Testis (tissue), 2 donors: ENCODE measurements at regions not wholly inside any gene's neighbourhood (a gene's known extent, or its start where the extent isn't known, plus 50 kb on each side); places are given as distances from the start of the nearest gene placed in this dataset.

Source experiments
- CTCF ChIP-seq, 3 experiments: fragments of 450-650 bp in 2 of 3; fragments of 200-600 bp in 1 of 3; sonication (generic) in 1 of 3; IDR thresholded peaks; one replicate each; pipeline ENCODE4 v1.5.1; 2016 to 2019; ENCODE audit warnings: antibody characterized with exemption in 3 of 3, mild to moderate bottlenecking in 2 of 3, moderate library complexity in 1 of 3
- POLR2A ChIP-seq: fragments of 450-650 bp; IDR thresholded peaks from one replicate; pipeline ENCODE4 v1.6.1; 2017; ENCODE audit warnings: antibody characterized with exemption, mild to moderate bottlenecking, moderate library complexity

DNA sequence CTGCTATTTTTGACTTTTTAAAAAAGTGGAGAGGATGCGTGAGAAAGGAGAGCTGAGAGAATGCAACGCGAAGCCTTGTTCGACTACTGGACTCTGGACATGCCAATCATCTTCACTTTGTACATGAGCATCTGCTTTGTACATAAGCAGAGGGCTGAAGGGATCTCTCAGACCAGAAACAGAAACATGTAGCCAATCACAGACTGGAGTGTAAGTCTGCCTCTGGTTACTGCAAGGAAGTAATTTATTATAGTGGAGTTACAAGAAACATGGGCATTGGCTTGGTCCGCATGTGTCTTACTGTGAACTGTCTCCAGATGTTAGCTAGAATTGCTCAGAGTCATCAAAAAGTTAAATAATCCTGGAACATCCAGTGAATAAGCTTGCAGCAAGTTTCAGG, 190.0 kb upstream of the GRAMD2B start:
- TF ChIP-seq CTCF (IDR thresholded peaks at IDR 0.05), result no peak
- TF ChIP-seq POLR2A, result no peak
